ENCODE measurements at regions not wholly inside any gene's neighbourhood (a gene's known extent, or its start where the extent isn't known, plus 50 kb on each side); places are given as distances from the start of the nearest gene placed in this dataset.

DNA sequence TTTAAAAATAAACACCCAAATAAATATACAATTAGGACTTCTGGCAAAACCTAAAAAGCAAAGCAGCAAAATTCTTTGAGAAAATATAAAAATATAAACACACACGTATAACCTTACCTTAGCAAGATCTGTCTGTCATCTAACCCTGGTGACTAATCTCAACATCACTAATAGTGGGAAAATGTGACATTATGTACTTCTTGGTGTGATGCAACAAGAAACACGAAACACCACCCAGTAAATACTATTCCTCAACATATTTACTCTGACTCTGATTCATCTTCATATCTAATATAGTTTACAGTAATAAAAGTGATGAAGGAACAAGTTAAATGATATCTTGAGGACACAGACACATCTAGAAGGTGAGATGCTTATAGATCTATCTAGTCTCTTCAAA is 332.6 kb upstream of the MANEA start:
- DNase-seq = no peak

DNA sequence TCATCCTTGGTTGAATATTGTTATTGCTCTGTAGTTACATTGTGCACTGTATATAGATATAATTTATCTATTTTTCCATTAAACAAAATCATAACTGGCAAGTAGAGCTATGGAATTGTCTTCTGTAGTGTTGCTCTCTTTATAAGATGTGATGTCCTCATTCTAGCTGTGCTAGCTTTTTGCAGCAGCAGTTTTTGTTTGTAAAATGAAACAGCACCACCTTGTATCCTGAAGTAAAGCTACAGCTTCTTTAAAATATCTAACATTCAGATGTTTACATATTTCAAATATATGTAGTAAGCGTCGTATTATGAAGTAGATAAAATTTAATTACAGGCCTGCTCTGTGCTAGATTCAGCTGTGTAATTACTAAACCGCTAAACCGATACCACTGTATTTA is 328.8 kb upstream of the MANEA start:
- no peak for DNase-seq

DNA sequence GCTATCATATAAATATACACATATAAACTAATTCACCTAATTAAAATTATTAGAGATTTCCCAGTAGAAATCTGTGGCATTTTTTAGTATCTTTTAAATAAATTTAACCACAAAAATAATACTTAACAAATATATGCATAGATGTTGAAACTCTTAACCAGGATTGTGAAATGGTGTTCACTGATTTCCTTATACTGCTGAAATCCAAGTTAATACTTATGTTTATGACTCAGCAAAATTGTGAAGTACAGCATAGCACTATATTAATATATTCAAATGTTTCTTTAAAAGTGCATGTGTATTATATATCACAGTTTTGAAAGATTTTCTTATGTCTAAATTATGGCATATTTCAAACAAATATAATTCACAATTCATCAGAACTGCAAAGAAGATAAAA is 328.2 kb upstream of the MANEA start:
- DNase-seq = no peak

DNA sequence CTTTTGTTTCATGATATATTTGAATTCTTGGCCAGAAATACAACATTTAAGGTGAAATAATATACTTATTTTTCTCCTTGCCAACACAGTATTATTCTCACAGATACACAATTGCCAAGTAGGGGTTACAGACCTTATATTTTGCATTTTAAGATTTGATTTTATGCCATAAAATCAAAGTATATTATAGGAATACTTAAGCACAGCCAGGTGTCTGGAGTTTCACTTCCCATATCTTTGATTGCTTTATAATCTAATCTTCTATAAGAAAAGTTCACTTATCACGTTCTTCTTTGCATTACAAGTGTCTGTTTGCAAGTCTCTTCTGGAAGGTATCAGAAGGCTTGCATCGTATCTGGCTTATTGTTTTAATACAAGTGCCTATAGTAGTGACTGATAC is 327.7 kb upstream of the MANEA start:
- no peak for DNase-seq

DNA sequence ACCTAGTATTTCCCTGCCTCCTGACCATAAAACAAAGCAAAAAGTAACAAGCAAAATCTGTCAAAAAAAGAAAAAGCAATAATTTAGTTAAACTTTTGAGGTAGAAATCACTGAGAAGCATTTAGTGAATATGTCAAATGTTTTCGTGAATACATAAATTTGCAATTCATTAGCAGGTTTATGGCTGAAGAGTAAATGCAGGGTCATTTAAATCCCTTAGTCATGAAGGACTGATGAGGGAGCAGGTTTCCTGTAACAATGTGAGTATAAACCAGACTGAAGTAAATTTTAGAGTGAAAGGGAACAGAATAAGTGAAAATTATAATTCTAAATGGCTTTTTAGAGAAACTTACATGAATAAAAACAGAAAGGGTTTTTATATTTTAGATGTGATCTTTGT is 313.5 kb upstream of the MANEA start:
- no peak for DNase-seq

DNA sequence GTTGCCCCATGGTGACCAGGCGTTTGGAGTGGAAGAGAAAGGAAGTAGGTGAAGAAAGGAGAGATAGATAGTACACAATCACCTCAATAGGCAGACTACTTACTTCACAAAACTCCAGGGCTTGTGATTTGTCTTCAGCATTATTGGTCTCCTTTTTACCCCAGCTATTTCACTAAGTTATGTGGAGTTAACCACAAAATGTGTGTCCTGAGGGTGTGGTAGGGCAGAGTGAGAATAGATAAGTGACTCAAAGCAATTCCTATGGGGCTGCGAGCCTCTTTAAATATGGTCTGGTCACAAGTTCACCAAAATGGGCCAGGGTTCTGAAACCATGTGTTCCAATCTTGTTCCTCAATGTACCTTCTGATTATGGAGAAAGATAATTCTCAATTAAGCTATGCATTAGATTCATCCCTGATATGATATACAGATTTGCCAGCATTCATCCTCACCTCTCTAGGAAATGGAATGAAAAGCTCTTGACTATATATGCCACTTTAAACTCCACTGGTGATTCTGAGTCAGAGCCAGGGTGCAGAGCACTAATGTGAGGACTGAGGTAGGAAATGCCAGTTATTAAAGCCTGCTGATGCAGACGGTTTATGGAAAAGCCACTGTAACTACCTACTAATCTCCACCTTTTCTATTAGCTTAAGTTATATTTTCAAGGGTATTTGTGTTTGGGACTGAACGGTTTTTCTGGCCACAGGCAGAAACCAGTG is 310.6 kb upstream of the MANEA start:
- no peak for DNase-seq

DNA sequence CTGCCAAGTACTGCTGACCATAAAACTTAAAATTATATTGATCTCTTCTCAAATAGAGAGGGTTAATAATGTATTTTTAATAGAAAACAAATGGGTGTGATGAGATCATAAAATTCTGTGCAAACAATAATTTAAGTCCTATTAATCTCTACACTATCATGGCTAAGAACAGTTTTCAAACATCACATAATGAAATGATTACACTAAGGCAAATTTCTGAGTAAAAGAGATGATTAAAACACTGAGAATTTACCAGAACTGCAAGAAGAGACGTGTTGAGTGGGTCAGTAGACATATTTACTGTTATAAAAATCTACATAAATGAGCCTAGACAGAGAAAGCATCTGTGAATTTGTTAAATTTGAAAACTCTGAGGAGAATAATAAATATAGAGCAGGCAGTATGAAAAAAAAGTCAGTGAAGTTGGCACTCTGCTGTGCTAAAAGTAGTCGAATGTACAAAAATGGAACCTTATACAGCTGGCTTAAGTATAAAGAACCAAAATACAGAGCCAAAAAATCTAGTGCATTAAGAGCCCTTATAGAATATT is 302.6 kb upstream of the MANEA start:
- no peak for DNase-seq

DNA sequence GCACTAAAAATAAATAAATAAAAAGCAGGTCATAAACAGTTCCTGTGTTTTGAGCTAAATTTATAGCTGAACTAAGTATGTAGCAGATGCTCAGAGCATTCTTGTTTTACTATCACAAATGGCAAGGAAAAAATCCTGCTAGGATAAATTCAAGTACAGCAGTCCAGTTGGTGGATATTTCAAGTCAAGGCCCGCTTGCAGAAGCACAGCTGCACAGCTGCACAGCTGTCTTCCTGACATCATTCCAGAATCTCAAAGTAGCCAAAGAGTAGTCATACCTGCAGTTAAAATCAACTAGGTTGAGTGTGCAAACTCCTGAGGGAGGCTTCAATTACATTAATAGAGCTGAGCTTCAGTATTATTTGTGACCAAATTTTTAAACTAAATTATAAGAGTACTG is 297.7 kb upstream of the MANEA start:
- DNase-seq = no peak

DNA sequence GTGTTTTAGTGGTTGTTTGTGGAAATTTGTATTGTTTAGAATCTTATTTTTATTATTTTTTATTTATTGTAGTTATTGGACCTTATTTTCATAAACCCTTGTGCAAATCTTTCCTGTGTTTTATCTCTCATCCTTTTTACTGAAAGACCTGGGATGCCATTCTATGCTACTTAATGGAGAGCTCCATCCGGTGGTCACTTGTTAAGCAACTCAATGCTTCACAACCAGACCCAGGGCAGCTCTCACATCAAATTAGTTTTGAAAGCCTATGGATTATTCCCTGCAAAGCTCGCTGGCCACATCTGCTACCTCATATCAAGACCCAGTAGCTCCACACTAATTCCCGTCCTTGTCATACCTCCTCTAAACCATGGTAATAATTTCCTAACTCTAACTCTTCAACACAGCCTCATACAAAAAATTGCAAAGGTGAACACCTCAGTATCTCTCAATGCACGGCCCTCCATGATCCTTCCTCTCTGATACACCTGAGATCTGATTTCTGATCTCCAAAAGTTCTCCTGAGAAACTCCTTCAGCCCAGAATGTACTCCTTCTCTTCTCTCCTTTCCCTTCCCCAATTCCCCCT is 296.6 kb upstream of the MANEA start:
- DNase-seq = no peak

DNA sequence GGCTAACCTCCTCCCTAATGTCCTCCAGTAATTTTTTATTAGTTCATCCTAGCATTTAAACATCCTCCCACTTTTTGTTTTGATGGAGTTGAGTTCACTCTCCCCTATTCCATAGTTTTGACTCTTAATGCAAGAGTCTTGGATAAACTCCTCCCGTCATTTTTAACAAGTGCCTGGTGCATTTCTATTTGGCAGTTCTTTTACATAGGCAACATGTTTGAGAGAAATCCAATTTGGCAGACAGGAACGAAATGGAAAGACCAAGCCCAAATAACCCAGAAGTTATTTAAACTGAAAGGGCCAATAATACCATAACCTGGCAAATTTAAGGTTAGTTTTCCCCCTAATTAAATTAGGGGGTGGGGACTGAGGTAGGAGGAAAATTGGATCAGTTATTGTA is 291.5 kb upstream of the MANEA start:
- DNase-seq = no peak

DNA sequence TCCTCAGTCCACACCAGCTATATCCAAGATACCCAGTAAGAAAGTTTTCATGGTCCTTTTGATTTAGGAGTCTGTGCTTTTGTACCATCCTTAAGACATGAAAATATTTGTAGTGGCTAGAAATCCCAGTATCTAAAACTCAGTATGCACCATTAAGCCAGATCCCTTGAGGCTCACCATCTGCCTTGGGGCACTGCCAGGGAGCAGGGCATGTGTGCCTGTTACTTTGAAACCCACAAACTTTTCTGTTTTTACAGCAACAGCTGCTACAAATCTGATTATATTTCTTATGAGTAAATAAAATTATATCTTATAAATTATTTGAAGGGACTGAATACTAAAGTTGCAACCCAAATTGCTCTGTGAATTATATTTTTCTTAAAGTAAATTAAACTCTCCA is 290.5 kb upstream of the MANEA start:
- DNase-seq = no peak

DNA sequence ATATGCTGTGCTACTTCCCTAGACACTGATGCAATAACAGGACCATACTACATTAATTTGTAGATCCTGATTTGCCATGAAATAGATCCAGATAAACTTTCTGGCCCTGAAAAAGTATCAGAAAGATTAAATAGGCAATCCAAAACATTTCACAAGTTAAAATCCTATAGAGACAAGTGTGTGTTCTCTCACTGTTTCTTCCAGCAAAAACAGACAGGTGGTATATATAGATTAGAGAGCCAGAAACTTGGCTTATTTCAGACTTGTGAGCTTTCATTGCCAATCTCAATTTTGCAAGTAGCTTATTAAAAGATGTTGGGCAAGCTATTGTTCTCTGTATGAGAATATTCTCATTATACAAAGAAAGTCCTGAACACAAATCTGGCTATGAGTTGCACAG is 289.1 kb upstream of the MANEA start:
- no peak for DNase-seq

DNA sequence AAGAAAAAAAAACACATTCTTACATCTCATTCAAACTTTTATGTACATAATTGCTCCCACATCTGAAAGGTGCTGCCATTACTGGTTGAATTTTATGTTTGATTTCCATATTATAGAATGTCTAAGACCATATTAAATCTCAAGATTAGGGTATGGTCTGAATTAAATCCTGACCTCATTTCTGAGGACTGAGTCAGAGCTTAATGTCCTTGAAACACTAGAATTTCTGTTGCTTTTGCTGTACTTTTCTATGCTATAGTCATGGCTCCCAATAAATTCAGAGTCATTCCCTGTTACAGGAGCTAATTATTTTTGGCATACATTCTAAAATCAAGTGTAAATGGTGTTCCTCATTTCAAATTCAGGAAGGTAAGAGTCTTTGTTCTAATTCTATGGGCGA is 285.3 kb upstream of the MANEA start:
- no peak for DNase-seq

DNA sequence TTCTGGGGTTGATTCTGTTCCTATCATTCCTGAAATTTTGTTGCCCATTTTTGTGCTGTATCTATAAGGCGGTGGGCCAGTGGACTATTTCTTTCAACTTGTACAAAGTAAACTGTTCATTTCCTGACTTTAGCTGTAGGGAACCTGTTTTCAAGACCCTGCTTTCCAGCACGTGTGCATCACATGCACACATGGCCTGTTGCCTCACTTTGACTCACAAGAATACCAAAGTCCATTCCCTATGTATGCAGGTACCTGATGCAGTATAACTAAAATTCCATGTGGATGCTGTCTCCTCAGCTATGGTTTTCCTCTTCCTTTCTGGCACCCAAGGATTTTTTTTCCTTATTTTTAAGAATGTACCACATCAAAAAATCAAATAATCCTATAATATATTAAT is 284.1 kb upstream of the MANEA start:
- DNase-seq = no peak

DNA sequence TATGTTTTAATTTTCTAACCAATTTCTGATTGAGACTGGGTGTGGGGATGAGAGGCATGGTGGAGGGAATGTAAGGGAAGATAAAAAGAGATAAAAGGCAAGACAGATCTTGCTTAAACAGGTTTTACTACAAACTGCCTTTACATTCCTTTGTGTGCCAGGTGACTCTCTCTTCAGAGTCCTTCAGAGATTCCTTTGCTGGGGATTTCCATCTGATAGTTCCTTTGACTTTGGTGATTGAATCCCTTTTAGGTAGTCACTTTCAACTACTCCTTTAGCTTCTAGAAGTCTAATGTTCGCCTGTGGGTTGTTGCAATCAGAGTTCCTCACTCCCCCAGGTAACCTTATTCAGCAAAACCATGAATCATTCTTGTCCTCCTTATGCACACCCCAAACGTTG is 283.3 kb upstream of the MANEA start:
- DNase-seq = no peak

DNA sequence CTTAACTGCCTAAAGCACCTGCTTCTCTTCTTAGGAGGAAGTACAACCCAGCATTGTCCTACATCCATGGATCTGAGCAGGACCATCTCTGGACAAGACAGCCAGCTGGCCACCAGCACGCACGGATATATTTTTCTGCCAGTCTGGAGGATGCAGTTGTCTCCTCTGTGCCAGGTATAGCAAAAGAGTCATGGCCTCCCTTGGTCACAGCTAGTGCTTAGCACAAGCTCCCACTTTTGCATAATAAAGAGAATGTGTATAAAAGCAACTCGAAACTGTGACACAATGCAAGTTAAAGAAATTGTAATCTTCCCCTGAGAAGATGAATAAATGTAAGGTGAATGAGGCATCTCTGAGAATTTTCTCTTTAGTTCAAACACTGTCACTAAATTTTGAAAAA is 267.8 kb upstream of the MANEA start:
- no peak for DNase-seq

DNA sequence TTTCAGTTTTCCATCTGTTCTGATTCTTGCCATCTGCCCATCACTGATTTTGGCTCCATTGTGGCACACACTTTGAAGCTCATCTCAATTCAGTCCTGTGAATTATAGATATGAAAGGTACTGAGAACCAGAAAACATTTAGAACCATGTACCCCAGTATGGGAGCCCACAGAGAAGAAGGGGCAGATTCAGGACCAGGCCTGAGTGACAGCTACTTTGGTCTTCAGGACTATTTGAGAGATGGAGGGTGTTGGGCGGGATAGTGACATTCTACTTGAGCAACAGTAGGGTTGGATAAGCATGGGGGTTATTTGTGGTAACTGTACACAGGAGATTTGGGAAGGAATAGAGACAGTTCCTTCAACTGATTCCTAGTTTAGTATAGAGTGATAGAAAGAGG is 259.2 kb upstream of the MANEA start:
- no peak for DNase-seq

DNA sequence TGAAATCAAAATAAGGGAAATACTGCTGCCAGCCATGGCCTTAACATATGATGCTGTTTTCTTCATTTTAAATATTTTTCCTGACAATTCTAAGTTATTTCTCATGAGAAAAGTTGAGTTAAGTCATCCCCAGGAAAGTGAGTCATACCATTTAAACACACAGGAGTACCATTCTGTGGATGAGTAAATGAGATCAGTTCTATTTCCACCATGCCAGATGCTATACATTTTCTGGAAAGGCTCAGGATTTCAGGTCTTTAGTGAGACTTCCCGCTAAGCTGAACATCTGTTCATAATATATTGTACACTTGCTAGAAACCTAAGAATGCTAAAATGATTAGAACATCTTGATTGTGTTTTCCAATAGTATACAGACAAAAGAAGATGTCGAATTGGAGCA is 256.2 kb upstream of the MANEA start:
- no peak for DNase-seq

DNA sequence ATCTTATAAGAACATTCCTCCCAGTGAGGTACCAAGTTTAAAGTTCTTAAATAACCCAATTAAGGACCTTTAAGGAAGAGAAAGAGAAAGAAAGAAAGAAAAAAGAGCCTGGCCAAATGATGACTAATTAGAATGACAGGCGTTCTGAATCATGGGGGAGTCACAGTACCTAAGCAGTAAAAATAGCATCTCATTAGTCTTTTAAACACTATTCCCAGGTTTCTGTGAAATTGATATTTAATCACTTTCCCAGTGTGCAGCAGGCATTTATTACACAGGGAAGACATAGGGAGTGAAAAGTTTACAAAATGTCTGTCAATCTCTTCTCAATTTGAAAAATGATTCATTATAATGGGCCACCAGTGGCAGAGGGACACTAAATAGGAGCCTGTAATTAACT is 251.4 kb upstream of the MANEA start:
- no peak for DNase-seq

DNA sequence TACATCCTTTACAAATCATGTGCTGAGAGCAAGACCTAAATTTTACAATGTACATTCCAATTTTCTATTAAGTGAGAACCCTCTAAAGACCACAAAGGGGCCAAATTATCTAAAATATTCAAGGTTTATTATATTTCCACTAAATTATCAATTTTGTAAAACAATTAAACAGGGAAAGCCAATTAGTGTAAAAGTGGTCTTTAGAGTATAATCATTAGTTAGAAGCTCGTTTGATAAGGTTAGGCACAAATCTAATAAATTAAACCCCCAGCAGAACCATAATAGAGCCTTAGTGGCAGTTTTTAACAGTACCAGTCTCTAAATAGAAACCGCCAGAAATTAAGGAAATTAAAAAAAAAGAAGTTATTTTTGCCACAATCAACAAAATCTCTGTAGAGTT is 249.1 kb upstream of the MANEA start:
- DNase-seq = no peak

DNA sequence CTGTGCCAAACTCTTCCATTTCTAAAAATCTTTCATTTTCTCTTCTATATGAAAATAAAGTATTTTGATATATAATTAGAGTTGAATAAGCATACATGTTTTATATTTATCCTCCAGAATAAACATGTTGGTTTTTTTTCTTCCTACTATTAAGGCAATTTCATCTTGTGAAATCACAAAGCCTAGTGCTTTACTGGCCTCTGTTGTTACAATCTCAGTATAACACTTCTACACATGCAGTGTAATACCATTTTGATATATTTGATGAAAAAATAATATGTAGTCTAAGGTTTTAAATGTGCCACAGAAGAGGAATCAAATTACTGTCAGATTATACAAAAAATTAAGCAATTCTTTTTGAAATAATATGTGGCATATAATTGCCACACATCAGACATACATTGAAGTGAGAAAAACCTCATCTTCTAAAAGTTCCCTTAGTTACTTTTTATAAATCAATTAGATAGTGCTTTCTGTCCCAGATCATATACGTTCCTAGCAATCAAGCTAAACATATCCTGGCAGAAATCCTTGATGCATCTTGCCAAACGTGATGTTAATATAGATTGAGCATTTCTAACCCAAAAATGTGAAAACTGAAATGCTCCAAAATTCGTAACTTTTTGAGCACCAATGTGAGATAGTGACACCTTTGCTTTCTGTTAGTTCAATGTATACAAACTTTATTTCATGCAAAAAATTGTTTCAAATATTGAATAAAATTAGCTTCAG is 225.1 kb upstream of the MANEA start:
- DNase-seq = no peak

DNA sequence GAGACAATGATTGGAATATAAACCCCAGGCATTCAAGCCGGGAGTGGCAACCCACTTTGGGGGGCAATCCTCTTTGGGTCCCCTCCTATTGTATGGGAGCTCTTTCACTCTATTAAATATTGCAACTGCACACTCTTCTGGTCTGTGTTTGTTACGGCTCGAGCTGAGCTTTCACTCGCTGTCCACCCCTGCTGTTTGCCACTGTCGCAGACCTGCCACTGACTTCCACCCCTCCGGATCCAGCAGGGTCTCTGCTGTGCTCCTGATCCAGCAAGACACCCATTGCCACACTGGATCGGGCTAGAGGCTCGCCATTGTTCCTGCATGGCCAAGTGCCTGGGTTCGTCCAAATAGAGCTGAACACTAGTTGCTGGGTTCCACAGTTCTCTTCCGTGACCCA is 222.8 kb upstream of the MANEA start:
- DNase-seq = no peak

DNA sequence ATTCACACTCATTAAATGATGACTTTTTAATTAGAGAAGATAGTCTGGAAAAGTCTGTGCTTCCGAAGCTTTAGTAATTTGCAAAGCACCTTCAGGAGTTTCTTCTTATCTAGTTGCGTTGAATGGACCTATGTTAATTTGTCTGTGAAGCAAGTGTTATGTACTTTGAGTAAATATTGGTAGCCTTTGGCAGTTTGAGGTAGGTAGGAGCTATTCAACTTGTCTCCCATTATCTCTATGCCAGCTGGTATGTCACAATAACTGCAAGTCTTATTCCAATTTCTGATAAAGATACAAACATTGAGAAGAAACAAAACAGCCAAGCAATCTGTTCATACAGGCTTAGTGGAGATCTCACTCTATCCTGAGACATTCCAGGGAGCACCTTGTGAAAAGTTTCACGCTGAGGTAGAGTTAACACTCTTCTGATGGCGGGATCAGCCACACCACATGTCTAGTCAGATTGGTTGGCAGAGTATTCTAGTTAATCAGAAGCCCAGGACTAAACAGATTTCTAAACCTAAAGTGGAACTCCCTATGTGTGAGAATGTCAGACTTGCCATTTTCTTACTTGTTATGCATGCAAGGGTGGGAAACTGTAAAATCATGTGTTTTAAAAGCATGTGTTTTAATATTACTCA is 219.8 kb upstream of the MANEA start:
- no peak for DNase-seq

All from activated CD4-positive, CD25-positive, alpha-beta regulatory T cell treated with anti-CD3 and anti-CD28 coated beads, Interleukin-2, amount 50 U/mL, for 72 hours (primary cell).